ENCODE measurements at regions not wholly inside any gene's neighbourhood (a gene's known extent, or its start where the extent isn't known, plus 50 kb on each side); places are given as distances from the start of the nearest gene placed in this dataset.

DNA sequence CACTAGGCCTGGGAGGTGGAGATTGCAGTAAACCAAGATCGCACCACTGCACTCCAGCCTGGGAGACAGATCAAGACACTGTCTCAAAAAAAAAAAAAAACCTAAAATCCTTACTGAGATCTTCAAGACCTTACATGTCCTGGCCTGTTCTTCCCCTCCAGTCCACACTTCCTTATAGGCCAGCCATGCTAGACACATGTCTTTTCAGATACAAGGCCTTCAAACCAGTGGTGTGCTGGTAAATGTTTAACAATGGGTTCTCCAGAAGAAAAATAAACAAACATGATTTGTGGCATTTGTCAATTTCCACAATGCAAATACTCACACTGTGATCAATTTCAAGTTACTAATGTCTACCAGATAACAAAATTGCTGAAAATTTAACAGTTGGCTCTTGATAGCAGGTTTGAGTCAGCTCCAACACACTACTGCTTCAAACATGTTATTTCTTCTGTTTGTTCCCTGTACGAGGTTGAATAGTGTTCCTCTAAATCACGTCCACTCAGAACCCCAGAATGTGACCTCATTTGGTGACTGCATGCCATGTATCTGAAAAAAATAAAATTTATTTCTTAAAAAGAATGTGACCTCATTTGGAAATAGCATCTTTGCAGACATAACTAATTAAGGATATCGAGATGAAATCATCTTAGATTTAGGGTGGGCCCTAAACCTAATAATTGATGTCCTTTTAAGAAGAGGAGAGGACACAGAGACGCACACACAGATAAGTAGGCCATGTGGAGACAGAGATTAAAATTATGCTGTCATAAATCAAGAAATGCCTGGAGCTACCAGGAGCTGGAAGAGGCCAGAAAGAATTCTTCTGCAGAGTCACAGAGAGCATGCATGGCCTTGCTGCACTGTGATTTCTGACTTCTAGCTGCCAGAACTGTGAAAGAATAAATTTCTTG is 144.4 kb downstream of the ZNF674 start:
- no peak overlapping the region for H3K4me3 ChIP-seq
- TF ChIP-seq, protein P1, sequence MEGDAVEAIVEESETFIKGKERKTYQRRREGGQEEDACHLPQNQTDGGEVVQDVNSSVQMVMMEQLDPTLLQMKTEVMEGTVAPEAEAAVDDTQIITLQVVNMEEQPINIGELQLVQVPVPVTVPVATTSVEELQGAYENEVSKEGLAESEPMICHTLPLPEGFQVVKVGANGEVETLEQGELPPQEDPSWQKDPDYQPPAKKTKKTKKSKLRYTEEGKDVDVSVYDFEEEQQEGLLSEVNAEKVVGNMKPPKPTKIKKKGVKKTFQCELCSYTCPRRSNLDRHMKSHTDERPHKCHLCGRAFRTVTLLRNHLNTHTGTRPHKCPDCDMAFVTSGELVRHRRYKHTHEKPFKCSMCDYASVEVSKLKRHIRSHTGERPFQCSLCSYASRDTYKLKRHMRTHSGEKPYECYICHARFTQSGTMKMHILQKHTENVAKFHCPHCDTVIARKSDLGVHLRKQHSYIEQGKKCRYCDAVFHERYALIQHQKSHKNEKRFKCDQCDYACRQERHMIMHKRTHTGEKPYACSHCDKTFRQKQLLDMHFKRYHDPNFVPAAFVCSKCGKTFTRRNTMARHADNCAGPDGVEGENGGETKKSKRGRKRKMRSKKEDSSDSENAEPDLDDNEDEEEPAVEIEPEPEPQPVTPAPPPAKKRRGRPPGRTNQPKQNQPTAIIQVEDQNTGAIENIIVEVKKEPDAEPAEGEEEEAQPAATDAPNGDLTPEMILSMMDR (IDR thresholded peaks at IDR 0.05) = no peak
- TF ChIP-seq POLR2A (IDR thresholded peaks at IDR 0.05) = no peak
- H3K4me1 ChIP-seq = no peaks in the 10 kb centered on the region
- 55% methylated on average over 4 of the region's 5 CpGs for WGBS (ENCODE audit: insufficient coverage, low coverage, low lambda C conversion rate, missing lambda C conversion rate)
- H3K27me3 ChIP-seq = no peaks in the 10 kb centered on the region
- ATAC-seq = peak in 3 of 4 donors; percentile 38 to 84 (median 72)
- no peaks in the 10 kb centered on the region for H3K36me3 ChIP-seq
- DNase-seq = no peak
- intact Hi-C loops (cut with DNase I) = no loop called here
- no peak overlapping the region for H3K27ac ChIP-seq
- no peaks in the 10 kb centered on the region for H3K9me3 ChIP-seq

DNA sequence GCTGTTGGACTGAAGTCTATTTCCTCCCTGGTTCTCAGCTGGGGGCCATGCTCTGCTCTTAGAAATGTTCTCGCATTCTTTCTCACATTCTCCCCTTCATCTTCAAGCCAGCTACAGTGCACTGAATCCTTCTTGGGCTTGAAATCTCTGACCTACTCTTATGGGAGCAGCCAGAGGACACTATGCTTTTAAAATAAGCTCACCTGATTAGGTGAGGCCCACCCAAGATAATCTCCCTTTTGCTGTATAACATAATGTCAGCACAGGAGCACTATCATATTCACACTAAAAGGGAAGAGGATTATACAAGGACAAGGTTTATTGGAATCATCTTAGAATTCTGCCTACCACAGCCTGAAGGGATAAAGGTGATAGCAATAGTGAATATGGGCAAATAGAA is 146.3 kb downstream of the ZNF674 start:
- ATAC-seq = no peak
- 78% methylated on average over 1 of the region's 1 CpG for WGBS (ENCODE audit: insufficient coverage, low coverage, low lambda C conversion rate, missing lambda C conversion rate)
- H3K4me1 ChIP-seq = no peaks in the 10 kb centered on the region
- no peak overlapping the region for H3K4me3 ChIP-seq
- H3K27me3 ChIP-seq = no peaks in the 10 kb centered on the region
- intact Hi-C loops (cut with DNase I) = no loop called here
- no peaks in the 10 kb centered on the region for H3K9me3 ChIP-seq
- H3K27ac ChIP-seq = no peak overlapping the region
- no peak for DNase-seq
- TF ChIP-seq, protein P1 (IDR thresholded peaks at IDR 0.05) = no peak
- no peak for TF ChIP-seq POLR2A (IDR thresholded peaks at IDR 0.05)
- no peaks in the 10 kb centered on the region for H3K36me3 ChIP-seq

GRCh38 chrX:46398126-46398525 is 147.1 kb downstream of the ZNF674 start:
- H3K9me3 ChIP-seq = no peaks in the 10 kb centered on the region
- TF ChIP-seq, protein P1 (IDR thresholded peaks at IDR 0.05) = no peak
- TF ChIP-seq POLR2A (IDR thresholded peaks at IDR 0.05) = no peak
- ATAC-seq = peak in 2 of 4 donors; percentile 15 to 18
- H3K4me3 ChIP-seq = no peak overlapping the region
- H3K4me1 ChIP-seq = no peaks in the 10 kb centered on the region
- no peaks in the 10 kb centered on the region for H3K27me3 ChIP-seq
- 36% methylated on average over 1 of the region's 1 CpG for WGBS (ENCODE audit: insufficient coverage, low coverage, low lambda C conversion rate, missing lambda C conversion rate)
- no peaks in the 10 kb centered on the region for H3K36me3 ChIP-seq
- DNase-seq = no peak
- intact Hi-C loops (cut with DNase I) = no loop called here
- H3K27ac ChIP-seq = no peak overlapping the region

DNA sequence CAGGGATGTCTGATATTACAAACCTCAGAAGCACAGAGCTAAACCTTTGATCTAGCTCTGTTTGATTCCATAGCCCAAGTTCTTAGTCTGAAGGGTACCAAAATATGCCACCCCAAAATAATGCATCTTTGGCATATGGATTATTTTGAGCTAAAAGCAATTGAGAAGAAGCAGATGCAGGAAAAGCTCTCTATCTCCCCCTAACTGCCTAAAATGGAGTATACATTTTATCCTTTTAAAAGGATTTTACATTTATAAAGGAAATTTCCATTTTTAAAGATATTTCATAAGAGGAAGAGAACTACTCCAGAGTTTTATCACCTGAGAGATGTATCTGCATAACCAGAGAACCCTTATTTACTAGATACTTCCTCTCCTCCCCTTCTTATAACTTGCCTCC is 158.7 kb downstream of the ZNF674 start:
- ATAC-seq (no peak), DNase-seq (no peak)
- intact Hi-C loops (cut with DNase I) = no loop called here
- no peaks in the 10 kb centered on the region for H3K9me3 ChIP-seq
- H3K4me1 ChIP-seq = no peaks in the 10 kb centered on the region
- TF ChIP-seq POLR2A (IDR thresholded peaks at IDR 0.05) = no peak
- TF ChIP-seq, protein P1 (IDR thresholded peaks at IDR 0.05) = peak; percentile 24 to 50 (median 45)
- H3K27ac ChIP-seq = no peak overlapping the region
- H3K27me3 ChIP-seq = no peaks in the 10 kb centered on the region
- no peak overlapping the region for H3K4me3 ChIP-seq
- H3K36me3 ChIP-seq = no peaks in the 10 kb centered on the region
